HL-60 (cell line): ENCODE measurements at regions not wholly inside any gene's neighbourhood (a gene's known extent, or its start where the extent isn't known, plus 50 kb on each side); places are given as distances from the start of the nearest gene placed in this dataset.

ENCODE experiments used
- DNase-seq, 2 experiments: peaks; one replicate each; pipeline ENCODE4 v3.0.0-alpha.2; 2010 to 2020; ENCODE audit warnings: low read depth in 1 of 2, low spot score in 1 of 2
- H3K27ac ChIP-seq: fragments of 250-450 bp; sonication (Bioruptor Pico); replicated peaks from 2 replicates; pipeline ENCODE4 v1.5.1; 2020; ENCODE audit warnings: mild to moderate bottlenecking, moderate library complexity
- H3K27me3 ChIP-seq: fragments of 250-450 bp; sonication (Bioruptor Pico); 2 replicates; pipeline ENCODE4 v1.5.1; 2021; ENCODE audit warnings: mild to moderate bottlenecking, moderate library complexity; ENCODE audit not compliant: insufficient read depth, poor library complexity, severe bottlenecking
- H3K4me3 ChIP-seq: replicated peaks from 2 replicates; pipeline ENCODE4 v1.5.1; 2011; ENCODE audit warnings: mild to moderate bottlenecking, control low read depth, low read length; ENCODE audit not compliant: insufficient read depth
- GABPA ChIP-seq: IDR thresholded peaks from 2 replicates; pipeline ENCODE4 v1.6.1; 2012; ENCODE audit warnings: low read depth
- POLR2AphosphoS5 ChIP-seq: IDR thresholded peaks from 2 replicates; pipeline ENCODE4 v1.6.1; 2012; ENCODE audit warnings: low read depth
- REST ChIP-seq: IDR thresholded peaks from 2 replicates; pipeline ENCODE4 v1.6.1; 2012; ENCODE audit warnings: low read depth; ENCODE audit not compliant: insufficient replicate concordance
- SPI1 ChIP-seq: IDR thresholded peaks from 2 replicates; pipeline ENCODE4 v1.6.1; 2012; ENCODE audit warnings: low read depth, mild to moderate bottlenecking, borderline replicate concordance
- TF ChIP-seq, protein P1 (sequence below): IDR thresholded peaks from one replicate; pipeline ENCODE4 v1.5.1; 2011; ENCODE audit warnings: low read length, control low read depth, inconsistent platforms; ENCODE audit not compliant: insufficient read depth

- no peak for DNase-seq
- Histone ChIP-seq H3K27me3 (no peaks in the 10 kb centered on the region), H3K4me3 (no peak overlapping the region), H3K27ac (no peak overlapping the region)
- TF ChIP-seq GABPA (no peak), POLR2AphosphoS5 (no peak), REST (no peak), SPI1 (no peak)
- TF ChIP-seq, protein P1, sequence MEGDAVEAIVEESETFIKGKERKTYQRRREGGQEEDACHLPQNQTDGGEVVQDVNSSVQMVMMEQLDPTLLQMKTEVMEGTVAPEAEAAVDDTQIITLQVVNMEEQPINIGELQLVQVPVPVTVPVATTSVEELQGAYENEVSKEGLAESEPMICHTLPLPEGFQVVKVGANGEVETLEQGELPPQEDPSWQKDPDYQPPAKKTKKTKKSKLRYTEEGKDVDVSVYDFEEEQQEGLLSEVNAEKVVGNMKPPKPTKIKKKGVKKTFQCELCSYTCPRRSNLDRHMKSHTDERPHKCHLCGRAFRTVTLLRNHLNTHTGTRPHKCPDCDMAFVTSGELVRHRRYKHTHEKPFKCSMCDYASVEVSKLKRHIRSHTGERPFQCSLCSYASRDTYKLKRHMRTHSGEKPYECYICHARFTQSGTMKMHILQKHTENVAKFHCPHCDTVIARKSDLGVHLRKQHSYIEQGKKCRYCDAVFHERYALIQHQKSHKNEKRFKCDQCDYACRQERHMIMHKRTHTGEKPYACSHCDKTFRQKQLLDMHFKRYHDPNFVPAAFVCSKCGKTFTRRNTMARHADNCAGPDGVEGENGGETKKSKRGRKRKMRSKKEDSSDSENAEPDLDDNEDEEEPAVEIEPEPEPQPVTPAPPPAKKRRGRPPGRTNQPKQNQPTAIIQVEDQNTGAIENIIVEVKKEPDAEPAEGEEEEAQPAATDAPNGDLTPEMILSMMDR: no peak
Observed at GRCh38 chr2:402721-403120, 114.8 kb upstream of the ALKAL2 start.

DNA sequence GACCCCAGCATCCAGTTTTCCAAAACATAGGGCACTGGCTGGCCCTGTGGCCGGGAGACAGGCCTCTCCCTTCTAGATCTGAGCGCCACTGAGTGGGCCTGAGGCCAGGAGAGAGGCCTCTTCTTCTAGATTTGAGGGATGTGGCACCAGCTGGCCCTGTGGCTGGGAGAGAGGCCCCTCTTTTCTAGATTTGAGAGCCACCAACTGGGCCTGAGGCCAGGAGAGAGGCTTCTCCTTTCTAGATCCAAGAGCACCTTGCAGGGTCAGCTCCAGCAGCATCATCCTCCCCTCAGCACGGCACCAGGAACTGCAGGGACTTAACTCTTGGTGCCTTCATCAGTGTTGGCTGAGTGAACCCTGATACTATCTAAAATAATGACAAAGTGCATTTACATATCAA lies 114.3 kb upstream of the ALKAL2 start:
- TF ChIP-seq POLR2AphosphoS5 (no peak), GABPA (no peak), SPI1 (no peak), REST (no peak)
- TF ChIP-seq, protein P1: no peak
- no peak for DNase-seq
- Histone ChIP-seq H3K27ac (no peak overlapping the region), H3K27me3 (no peaks in the 10 kb centered on the region), H3K4me3 (no peak overlapping the region)

DNA sequence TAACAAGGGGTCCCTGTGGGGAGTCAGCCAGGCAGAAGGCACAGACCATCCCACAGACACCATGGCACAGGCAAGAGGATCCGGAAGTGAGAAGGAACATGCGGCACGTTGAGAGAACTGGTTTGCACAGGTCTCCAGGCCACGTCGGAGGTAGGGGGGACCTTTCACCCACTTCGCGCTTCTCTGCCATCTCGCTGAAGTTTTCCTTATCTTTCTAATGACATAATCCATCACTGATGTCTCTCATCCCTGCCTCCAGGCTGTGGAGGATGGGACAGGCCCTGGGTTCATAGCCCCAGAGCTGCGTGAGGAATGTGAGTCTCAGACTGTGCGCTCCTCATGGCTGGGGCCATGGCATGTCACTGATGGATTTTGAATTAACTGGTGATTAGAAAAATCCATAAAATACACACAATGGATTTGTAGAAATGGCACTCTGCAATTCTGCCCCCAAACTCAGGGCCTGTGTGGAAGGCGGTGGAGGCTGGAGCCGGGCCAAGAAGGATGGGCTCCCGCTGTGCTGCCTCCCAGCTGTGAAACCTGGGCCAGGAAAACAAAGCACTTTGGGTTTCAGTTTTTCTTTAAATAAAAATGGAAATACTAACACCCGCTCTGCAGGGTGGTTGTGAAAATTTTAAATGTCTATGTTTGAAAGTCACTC lies 113.3 kb upstream of the ALKAL2 start:
- DNase-seq: no peak
- Histone ChIP-seq H3K4me3 (no peak overlapping the region), H3K27ac (no peak overlapping the region), H3K27me3 (no peaks in the 10 kb centered on the region)
- TF ChIP-seq, protein P1: no peak
- TF ChIP-seq POLR2AphosphoS5 (no peak), GABPA (no peak), REST (no peak), SPI1 (no peak)
